ENCODE measurements at regions not wholly inside any gene's neighbourhood (a gene's known extent, or its start where the extent isn't known, plus 50 kb on each side); places are given as distances from the start of the nearest gene placed in this dataset.
A peak's percentile ranks its signal among the peaks of the same experiment; 100 is the strongest.

- TF ChIP-seq UBTF (CRISPR knock-in tag; IDR thresholded peaks at IDR 0.05), result peak; percentile 51
- no peak for TF ChIP-seq ZIK1 (CRISPR knock-in tag; IDR thresholded peaks at IDR 0.05; ENCODE audit: borderline replicate concordance, low read depth)
- TF ChIP-seq, protein P1, sequence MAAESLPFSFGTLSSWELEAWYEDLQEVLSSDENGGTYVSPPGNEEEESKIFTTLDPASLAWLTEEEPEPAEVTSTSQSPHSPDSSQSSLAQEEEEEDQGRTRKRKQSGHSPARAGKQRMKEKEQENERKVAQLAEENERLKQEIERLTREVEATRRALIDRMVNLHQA (CRISPR knock-in tag; IDR thresholded peaks at IDR 0.05), result no peak
- TF ChIP-seq, protein P2, sequence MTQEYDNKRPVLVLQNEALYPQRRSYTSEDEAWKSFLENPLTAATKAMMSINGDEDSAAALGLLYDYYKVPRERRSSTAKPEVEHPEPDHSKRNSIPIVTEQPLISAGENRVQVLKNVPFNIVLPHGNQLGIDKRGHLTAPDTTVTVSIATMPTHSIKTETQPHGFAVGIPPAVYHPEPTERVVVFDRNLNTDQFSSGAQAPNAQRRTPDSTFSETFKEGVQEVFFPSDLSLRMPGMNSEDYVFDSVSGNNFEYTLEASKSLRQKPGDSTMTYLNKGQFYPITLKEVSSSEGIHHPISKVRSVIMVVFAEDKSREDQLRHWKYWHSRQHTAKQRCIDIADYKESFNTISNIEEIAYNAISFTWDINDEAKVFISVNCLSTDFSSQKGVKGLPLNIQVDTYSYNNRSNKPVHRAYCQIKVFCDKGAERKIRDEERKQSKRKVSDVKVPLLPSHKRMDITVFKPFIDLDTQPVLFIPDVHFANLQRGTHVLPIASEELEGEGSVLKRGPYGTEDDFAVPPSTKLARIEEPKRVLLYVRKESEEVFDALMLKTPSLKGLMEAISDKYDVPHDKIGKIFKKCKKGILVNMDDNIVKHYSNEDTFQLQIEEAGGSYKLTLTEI (CRISPR knock-in tag; conservative IDR thresholded peaks at IDR 0.05), result no peak
- TF ChIP-seq HMGA1 (CRISPR knock-in tag; conservative IDR thresholded peaks at IDR 0.05), result no peak
- no peak for TF ChIP-seq KMT2A (CRISPR knock-in tag; IDR thresholded peaks at IDR 0.05)
- TF ChIP-seq TMF1 (CRISPR knock-in tag; IDR thresholded peaks at IDR 0.05; ENCODE audit: low read depth), result no peak
- TF ChIP-seq FLYWCH1 (CRISPR knock-in tag; IDR thresholded peaks at IDR 0.05), result no peak
- TF ChIP-seq NFYB (CRISPR knock-in tag; IDR thresholded peaks at IDR 0.05), result no peak
- no peak for TF ChIP-seq CEBPB (IDR thresholded peaks at IDR 0.05; ENCODE audit: borderline replicate concordance, low read depth, low read length)
- no peak for TF ChIP-seq JDP2 (CRISPR knock-in tag; IDR thresholded peaks at IDR 0.05; ENCODE audit: borderline replicate concordance)
- TF ChIP-seq, protein P3, sequence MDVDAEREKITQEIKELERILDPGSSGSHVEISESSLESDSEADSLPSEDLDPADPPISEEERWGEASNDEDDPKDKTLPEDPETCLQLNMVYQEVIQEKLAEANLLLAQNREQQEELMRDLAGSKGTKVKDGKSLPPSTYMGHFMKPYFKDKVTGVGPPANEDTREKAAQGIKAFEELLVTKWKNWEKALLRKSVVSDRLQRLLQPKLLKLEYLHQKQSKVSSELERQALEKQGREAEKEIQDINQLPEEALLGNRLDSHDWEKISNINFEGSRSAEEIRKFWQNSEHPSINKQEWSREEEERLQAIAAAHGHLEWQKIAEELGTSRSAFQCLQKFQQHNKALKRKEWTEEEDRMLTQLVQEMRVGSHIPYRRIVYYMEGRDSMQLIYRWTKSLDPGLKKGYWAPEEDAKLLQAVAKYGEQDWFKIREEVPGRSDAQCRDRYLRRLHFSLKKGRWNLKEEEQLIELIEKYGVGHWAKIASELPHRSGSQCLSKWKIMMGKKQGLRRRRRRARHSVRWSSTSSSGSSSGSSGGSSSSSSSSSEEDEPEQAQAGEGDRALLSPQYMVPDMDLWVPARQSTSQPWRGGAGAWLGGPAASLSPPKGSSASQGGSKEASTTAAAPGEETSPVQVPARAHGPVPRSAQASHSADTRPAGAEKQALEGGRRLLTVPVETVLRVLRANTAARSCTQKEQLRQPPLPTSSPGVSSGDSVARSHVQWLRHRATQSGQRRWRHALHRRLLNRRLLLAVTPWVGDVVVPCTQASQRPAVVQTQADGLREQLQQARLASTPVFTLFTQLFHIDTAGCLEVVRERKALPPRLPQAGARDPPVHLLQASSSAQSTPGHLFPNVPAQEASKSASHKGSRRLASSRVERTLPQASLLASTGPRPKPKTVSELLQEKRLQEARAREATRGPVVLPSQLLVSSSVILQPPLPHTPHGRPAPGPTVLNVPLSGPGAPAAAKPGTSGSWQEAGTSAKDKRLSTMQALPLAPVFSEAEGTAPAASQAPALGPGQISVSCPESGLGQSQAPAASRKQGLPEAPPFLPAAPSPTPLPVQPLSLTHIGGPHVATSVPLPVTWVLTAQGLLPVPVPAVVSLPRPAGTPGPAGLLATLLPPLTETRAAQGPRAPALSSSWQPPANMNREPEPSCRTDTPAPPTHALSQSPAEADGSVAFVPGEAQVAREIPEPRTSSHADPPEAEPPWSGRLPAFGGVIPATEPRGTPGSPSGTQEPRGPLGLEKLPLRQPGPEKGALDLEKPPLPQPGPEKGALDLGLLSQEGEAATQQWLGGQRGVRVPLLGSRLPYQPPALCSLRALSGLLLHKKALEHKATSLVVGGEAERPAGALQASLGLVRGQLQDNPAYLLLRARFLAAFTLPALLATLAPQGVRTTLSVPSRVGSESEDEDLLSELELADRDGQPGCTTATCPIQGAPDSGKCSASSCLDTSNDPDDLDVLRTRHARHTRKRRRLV (CRISPR knock-in tag; IDR thresholded peaks at IDR 0.05), result no peak
- TF ChIP-seq ZNF773 (CRISPR knock-in tag; IDR thresholded peaks at IDR 0.05; ENCODE audit: borderline replicate concordance), result no peak
- TF ChIP-seq RELA (CRISPR knock-in tag; IDR thresholded peaks at IDR 0.05), result no peak
- no peak for TF ChIP-seq IRF9 (CRISPR knock-in tag; IDR thresholded peaks at IDR 0.05; ENCODE audit: borderline replicate concordance)
- TF ChIP-seq ZNF766 (CRISPR knock-in tag; IDR thresholded peaks at IDR 0.05; ENCODE audit: borderline replicate concordance), result no peak
- TF ChIP-seq ZNF160 (CRISPR knock-in tag; IDR thresholded peaks at IDR 0.05), result no peak
- TF ChIP-seq, protein P4, sequence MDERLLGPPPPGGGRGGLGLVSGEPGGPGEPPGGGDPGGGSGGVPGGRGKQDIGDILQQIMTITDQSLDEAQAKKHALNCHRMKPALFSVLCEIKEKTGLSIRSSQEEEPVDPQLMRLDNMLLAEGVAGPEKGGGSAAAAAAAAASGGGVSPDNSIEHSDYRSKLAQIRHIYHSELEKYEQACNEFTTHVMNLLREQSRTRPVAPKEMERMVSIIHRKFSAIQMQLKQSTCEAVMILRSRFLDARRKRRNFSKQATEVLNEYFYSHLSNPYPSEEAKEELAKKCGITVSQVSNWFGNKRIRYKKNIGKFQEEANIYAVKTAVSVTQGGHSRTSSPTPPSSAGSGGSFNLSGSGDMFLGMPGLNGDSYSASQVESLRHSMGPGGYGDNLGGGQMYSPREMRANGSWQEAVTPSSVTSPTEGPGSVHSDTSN (CRISPR knock-in tag; IDR thresholded peaks at IDR 0.05), result no peak
These were observed 62.0 kb upstream of the CRHR1 start (continued) for GRCh38 chr17:45722161-45722560.
